Coronary artery (tissue), 2 donors: ENCODE measurements at regions not wholly inside any gene's neighbourhood (a gene's known extent, or its start where the extent isn't known, plus 50 kb on each side); places are given as distances from the start of the nearest gene placed in this dataset.

Experiments used
- DNase-seq: peaks from one replicate; pipeline ENCODE4 v3.0.0-alpha.2; 2017; ENCODE audit warnings: low spot score
- H3K27ac ChIP-seq, 2 donors: fragments of 200-600 bp; sonication (generic); one replicate each; pipeline ENCODE4 v1.5.1; 2016 to 2019
- H3K4me3 ChIP-seq: fragments of 200-600 bp; sonication (generic); 2 replicates; pipeline ENCODE4 v1.5.1; 2016; ENCODE audit warnings: mild to moderate bottlenecking, moderate library complexity
- TF ChIP-seq, protein P1 (sequence below): fragments of 200-600 bp; sonication (generic); IDR thresholded peaks from one replicate; pipeline ENCODE4 v1.5.1; 2019; ENCODE audit warnings: antibody characterized with exemption

DNA sequence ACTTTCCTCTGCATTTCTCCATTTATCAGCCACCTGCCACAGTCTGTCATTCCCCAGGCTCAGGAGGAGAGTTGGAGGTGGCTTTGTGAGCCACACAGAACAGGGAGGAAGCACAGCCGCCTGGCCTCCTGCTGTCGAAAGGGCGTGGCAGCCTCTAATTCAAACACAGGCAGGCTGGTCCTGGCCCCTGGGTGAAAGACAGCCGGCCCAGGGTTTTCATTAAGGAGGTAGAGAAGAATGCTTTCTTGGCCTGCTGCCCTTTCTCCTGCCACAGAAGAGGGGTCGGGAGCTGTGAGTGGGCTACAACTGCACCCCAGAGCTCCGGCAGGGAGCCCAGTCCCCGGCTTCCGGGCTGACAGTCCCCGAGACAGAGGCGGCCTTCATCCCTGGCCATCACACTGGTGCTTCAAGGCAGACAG lies 108.6 kb upstream of the FZD10 start:
- H3K27ac ChIP-seq: no peak overlapping the region
- TF ChIP-seq, protein P1, sequence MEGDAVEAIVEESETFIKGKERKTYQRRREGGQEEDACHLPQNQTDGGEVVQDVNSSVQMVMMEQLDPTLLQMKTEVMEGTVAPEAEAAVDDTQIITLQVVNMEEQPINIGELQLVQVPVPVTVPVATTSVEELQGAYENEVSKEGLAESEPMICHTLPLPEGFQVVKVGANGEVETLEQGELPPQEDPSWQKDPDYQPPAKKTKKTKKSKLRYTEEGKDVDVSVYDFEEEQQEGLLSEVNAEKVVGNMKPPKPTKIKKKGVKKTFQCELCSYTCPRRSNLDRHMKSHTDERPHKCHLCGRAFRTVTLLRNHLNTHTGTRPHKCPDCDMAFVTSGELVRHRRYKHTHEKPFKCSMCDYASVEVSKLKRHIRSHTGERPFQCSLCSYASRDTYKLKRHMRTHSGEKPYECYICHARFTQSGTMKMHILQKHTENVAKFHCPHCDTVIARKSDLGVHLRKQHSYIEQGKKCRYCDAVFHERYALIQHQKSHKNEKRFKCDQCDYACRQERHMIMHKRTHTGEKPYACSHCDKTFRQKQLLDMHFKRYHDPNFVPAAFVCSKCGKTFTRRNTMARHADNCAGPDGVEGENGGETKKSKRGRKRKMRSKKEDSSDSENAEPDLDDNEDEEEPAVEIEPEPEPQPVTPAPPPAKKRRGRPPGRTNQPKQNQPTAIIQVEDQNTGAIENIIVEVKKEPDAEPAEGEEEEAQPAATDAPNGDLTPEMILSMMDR: no peak
- no peak for DNase-seq

DNA sequence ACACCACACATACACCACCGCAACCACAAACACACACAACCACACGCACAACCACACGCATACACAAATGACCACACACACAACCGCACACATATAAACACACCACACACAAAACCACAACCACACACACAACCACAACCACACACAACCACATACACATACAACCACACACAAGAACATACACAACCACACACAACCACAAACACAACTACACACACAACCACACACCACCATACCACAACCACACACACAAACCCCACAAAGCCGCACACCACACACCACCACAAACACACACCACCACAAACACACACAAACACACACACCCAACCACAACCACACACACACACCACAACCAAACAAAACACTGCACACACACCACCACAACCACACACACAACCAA lies 107.5 kb upstream of the FZD10 start:
- no peak for DNase-seq
- H3K4me3 ChIP-seq: no peak overlapping the region
- TF ChIP-seq, protein P1: no peak
- H3K27ac ChIP-seq: no peak overlapping the region

More for the DNA sequence above, 108.6 kb upstream of the FZD10 start:
- no peak overlapping the region for H3K4me3 ChIP-seq

DNA sequence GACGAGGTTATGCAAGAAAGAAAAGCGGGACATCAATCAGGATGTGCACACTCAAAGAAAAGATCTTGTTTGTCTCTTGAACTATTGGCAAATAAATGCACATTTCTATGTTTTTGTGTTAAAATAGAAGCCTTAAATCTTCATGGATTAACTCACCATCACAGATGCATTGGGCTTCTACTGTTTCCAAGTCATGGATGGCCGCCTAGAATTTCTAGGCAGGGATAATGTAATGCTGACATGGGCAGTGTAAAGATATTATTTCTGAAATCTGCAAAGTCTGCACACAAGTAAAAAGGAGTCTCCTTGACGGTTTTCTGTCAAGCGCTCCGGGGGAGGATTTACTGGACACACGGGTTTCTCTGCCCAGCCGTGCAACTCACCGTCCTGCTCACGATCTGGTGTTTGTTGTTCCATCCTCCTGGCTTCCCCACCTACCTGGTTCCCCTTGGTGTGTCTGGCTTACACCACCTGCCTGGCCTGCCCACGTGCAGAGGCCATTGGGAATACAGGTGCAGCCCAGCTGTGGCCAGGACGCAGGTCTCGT lies 103.3 kb upstream of the FZD10 start:
- Histone ChIP-seq H3K4me3 (no peak overlapping the region), H3K27ac (no peak overlapping the region)
- DNase-seq: no peak
- TF ChIP-seq, protein P1: no peak

DNA sequence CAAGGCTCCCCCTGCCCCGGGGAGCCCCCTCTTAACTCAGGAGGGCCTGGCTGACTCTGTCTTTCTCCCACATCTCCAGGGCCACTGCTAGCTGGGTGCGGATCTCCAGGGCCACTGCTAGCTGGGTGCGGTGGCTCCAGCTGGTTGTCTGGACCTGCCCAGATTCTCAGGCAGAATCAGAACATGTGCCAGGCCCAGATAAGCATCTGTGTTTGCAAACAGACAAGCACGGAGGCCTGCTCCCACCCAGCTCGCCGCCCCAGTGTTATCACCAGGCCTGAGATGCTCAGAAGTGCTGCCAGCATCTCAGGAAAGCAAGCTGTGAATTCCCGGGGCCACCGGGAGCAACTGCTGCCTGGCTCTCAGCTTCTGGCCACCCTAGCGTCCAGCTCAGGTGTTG lies 98.4 kb upstream of the FZD10 start:
- Histone ChIP-seq H3K4me3 (no peak overlapping the region), H3K27ac (no peak overlapping the region)
- DNase-seq: no peak
- TF ChIP-seq, protein P1: no peak

DNA sequence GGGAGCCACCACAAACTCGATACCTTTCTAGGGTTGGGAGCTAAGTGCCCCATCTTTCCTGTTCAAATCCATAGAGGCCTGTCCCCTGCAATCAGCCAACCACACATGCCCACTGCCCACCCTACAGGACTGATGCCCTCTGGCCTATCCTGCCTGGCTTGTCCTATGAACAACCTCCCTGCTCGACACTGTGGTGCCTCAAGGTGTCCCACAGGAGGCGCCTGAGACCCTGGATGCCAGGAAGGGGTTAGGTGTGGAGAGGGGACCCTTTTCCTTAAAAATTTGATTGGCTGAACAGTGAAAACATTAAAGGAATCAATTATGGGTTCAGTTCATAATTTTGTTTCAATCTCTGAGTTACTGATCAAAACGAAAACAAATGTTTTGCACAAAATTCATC lies 97.3 kb upstream of the FZD10 start:
- no peak for DNase-seq
- no peak overlapping the region for H3K4me3 ChIP-seq
- H3K27ac ChIP-seq: no peak overlapping the region
- TF ChIP-seq, protein P1: no peak

DNA sequence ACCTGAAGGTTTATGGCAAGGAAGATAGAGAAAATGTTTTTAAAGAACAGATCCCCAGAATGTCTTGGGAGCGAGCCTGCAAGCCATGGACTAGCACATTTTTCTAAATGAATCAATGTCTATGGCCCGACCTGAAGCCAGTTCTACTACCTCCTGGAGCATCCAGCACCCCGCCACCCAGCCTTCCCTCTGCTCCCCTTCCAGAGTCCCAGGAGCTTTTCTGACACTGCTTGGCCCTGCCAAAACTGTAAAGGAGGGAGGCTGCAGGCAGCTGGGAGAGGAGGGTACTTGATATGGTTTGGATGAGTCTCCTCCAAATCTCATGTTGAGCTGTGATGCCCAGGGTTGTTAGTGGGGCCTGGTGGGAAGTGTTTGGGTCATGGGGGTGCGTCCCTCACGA lies 95.5 kb upstream of the FZD10 start:
- Histone ChIP-seq H3K27ac (no peak overlapping the region), H3K4me3 (no peak overlapping the region)
- TF ChIP-seq, protein P1: no peak
- no peak for DNase-seq

DNA sequence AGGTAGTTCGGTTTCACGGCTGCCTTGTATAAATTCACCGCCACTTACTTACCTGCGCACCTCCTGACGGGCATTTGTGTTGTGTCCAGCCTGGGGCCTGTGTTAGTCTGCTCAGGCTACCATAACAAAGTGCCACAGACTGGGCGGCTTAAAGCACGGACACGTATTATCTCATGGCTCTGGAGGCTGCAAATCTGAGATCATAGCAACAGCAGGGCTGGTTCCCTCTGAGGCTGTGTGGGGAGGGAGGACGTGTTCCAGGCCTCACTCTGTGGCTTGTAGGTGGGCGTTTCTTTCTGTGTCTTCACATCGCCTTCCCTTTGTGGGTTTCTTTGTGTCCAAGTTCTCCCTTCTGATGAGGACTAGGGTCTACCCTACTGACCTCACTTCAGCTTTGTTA lies 93.5 kb upstream of the FZD10 start:
- TF ChIP-seq, protein P1: no peak
- Histone ChIP-seq H3K27ac (no peak overlapping the region), H3K4me3 (no peak overlapping the region)
- no peak for DNase-seq
